Mesenchymal stem cell (in vitro differentiated cells and primary cell): ENCODE measurements at regions not wholly inside any gene's neighbourhood (a gene's known extent, or its start where the extent isn't known, plus 50 kb on each side); places are given as distances from the start of the nearest gene placed in this dataset.

Source experiments
- DNase-seq: peaks from one replicate; pipeline ENCODE4 v3.0.0-alpha.2; 2013
- H2AFZ ChIP-seq: one replicate; pipeline ENCODE4 v1.6.1; 2013; ENCODE audit warnings: low read depth, mild to moderate bottlenecking, control low read depth, inconsistent platforms, low read length, moderate library complexity
- H2AK5ac ChIP-seq: 2 replicates; pipeline ENCODE4 v1.6.1; 2013; ENCODE audit warnings: low read length, moderate library complexity, mild to moderate bottlenecking, inconsistent platforms; ENCODE audit not compliant: severe bottlenecking
- H2BK120ac ChIP-seq: one replicate; pipeline ENCODE4 v1.6.1; 2013; ENCODE audit warnings: low read depth, mild to moderate bottlenecking, inconsistent platforms, low read length, moderate library complexity
- H2BK12ac ChIP-seq, 2 experiments: one replicate each; pipeline ENCODE4 v1.6.1; 2013; ENCODE audit warnings: inconsistent platforms in 2 of 2, low read length in 2 of 2, mild to moderate bottlenecking in 2 of 2, moderate library complexity in 2 of 2, control low read depth in 1 of 2
- H2BK15ac ChIP-seq: one replicate; pipeline ENCODE4 v1.6.1; 2013; ENCODE audit warnings: mild to moderate bottlenecking, low read depth, inconsistent platforms; ENCODE audit not compliant: poor library complexity, severe bottlenecking
- H2BK5ac ChIP-seq: 2 replicates; pipeline ENCODE4 v1.6.1; 2013; ENCODE audit warnings: low read depth, mild to moderate bottlenecking, low read length, control low read depth, inconsistent platforms; ENCODE audit not compliant: poor library complexity, severe bottlenecking
- H3K14ac ChIP-seq, 2 experiments: one replicate each; pipeline ENCODE4 v1.6.1; 2013; ENCODE audit warnings: inconsistent platforms in 2 of 2, low read length in 2 of 2, control low read depth in 1 of 2, mild to moderate bottlenecking in 1 of 2, moderate library complexity in 1 of 2
- H3K18ac ChIP-seq, 2 experiments: one replicate each; pipeline ENCODE4 v1.6.1; 2013; ENCODE audit warnings: inconsistent platforms in 2 of 2, low read length in 2 of 2, control low read depth in 1 of 2, low read depth in 1 of 2, mild to moderate bottlenecking in 1 of 2
- H3K23ac ChIP-seq, 2 experiments: one replicate each; pipeline ENCODE4 v1.6.1; 2013; ENCODE audit warnings: inconsistent platforms in 2 of 2, low read length in 2 of 2, mild to moderate bottlenecking in 2 of 2, moderate library complexity in 2 of 2, control low read depth in 1 of 2
- H3K27ac ChIP-seq: 2 replicates; pipeline ENCODE4 v1.5.1; 2013; ENCODE audit warnings: mild to moderate bottlenecking, moderate library complexity, low read length, control low read depth, inconsistent platforms; ENCODE audit not compliant: poor library complexity, severe bottlenecking
- H3K27me3 ChIP-seq, 2 experiments: 2 replicates each; pipeline versions ENCODE4 v1.6.1 to v1.7.0; 2013; ENCODE audit warnings: low read length in 2 of 2, mild to moderate bottlenecking in 2 of 2, moderate library complexity in 2 of 2, control low read depth in 1 of 2, inconsistent platforms in 1 of 2; ENCODE audit not compliant: control insufficient read depth in 1 of 2, insufficient read depth in 1 of 2
- H3K36me3 ChIP-seq, 2 experiments: 2 replicates each; pipeline versions ENCODE4 v1.6.1 to v1.7.0; 2013; ENCODE audit warnings: low read length in 2 of 2, control low read depth in 1 of 2, inconsistent platforms in 1 of 2, low read depth in 1 of 2, mild to moderate bottlenecking in 1 of 2; ENCODE audit not compliant: insufficient read depth in 2 of 2, control insufficient read depth in 1 of 2
- H3K4ac ChIP-seq, 2 experiments: one replicate each; pipeline ENCODE4 v1.6.1; 2013; ENCODE audit warnings: inconsistent platforms in 2 of 2, low read length in 2 of 2, mild to moderate bottlenecking in 2 of 2, moderate library complexity in 2 of 2, control low read depth in 1 of 2, low read depth in 1 of 2
- H3K4me1 ChIP-seq: 2 replicates; pipeline ENCODE4 v1.6.1; 2013; ENCODE audit warnings: low read depth, low read length, control low read depth; ENCODE audit not compliant: control insufficient read depth, insufficient read depth
- H3K4me2 ChIP-seq: 2 replicates; pipeline ENCODE4 v1.6.1; 2013; ENCODE audit warnings: low read length, mild to moderate bottlenecking, inconsistent platforms; ENCODE audit not compliant: poor library complexity, severe bottlenecking
- H3K4me3 ChIP-seq, 2 experiments: 2 replicates each; pipeline versions ENCODE4 v1.5.1 to v1.7.0; 2013; ENCODE audit warnings: low read length in 2 of 2, mild to moderate bottlenecking in 2 of 2, control low read depth in 1 of 2, low read depth in 1 of 2; ENCODE audit not compliant: insufficient read depth in 1 of 2
- H3K79me1 ChIP-seq: replicated peaks from 2 replicates; pipeline ENCODE4 v1.6.1; 2013; ENCODE audit warnings: mild to moderate bottlenecking, control low read depth, low read length, inconsistent platforms; ENCODE audit not compliant: poor library complexity, severe bottlenecking
- H3K9ac ChIP-seq: 2 replicates; pipeline ENCODE4 v1.7.0; 2013; ENCODE audit warnings: mild to moderate bottlenecking, low read length, moderate library complexity
- H3K9me3 ChIP-seq: 2 replicates; pipeline ENCODE4 v1.7.0; 2013; ENCODE audit warnings: mild to moderate bottlenecking, low read length; ENCODE audit not compliant: control insufficient read depth
- H4K8ac ChIP-seq: one replicate; pipeline ENCODE4 v1.6.1; 2013; ENCODE audit warnings: inconsistent platforms, mild to moderate bottlenecking, low read length, moderate library complexity
- H4K91ac ChIP-seq: one replicate; pipeline ENCODE4 v1.6.1; 2013; ENCODE audit warnings: mild to moderate bottlenecking, low read length, inconsistent platforms
- WGBS: methylation state at CpG from one replicate; pipeline ENCODE4 v1.1.7; 2013; ENCODE audit warnings: mixed read lengths; 5-methylcytosine and 5-hydroxymethylcytosine counted together

DNA sequence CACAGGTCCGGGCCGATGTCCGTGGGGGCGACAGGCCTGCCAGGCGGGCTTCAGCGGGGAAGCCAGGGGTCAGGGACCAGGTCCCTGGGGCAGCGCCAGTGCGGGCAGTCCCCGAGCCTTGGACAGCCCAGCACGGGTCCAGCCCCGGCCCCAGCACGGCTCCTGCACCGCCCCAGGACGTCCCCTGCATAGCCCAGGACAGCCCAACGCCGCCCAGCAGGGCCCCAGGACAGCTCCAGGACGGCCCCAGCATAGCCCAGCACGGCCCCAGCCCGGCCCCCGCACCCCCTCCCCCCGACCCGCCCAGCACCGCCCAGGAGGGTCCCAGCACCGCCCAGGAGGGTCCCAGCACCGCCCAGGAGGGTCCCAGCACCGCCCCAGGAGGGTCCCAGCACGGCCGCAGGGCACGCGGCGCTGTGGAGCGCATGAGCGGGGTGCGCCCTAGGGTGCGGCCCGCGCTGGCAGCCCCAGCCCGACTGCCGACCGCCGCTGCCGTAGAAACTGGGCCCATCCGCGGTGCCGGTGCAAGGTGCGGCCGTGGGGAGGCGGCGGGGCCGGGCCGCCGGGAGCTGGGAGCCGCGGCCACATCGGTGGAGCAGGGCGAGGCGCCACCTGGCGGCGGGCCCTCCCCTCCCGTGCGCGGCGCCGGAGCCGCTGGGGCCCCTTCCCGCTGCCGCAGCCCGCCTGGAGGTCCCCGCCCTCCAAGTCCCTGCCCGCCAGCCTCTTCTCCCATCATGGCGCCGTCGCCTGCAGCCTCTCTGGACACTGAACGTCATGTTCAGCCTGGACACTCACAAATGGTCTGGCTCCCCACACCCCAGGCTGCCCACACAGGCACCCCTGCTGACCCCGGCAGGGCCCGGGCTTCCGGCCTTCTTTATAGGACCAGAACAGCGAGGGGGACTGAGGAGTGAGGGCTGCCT, 106.8 kb upstream of the NKX1-1 start:
- peak overlapping the region; percentile 82 for H3K4me2 ChIP-seq
- 19% methylated on average over 56 of the region's 78 CpGs for WGBS
- H3K9ac ChIP-seq: no peak overlapping the region
- no peak overlapping the region for H2BK5ac ChIP-seq
- DNase-seq: peak; percentile 6
- H2BK12ac ChIP-seq: no peak overlapping the region
- no peaks in the 10 kb centered on the region for H3K79me1 ChIP-seq
- H3K14ac ChIP-seq: no peak overlapping the region
- H4K8ac ChIP-seq: peak overlapping the region; percentile 21
- H3K27me3 ChIP-seq: peaks cover 34 to 84% of the 10 kb centered on the region in 2 experiments
- no peak overlapping the region for H3K4ac ChIP-seq
- H2AFZ ChIP-seq: peak overlapping the region; percentile 44
- peaks cover 8% of the 10 kb centered on the region for H3K4me1 ChIP-seq
- H2BK15ac ChIP-seq: no peak overlapping the region
- H3K18ac ChIP-seq: no peak overlapping the region
- no peak overlapping the region for H2BK120ac ChIP-seq
- no peak overlapping the region for H4K91ac ChIP-seq
- H3K4me3 ChIP-seq: peak overlapping the region in 1 of 2 experiments; percentile 31
- H2AK5ac ChIP-seq: no peak overlapping the region
- H3K27ac ChIP-seq: no peak overlapping the region
- H3K23ac ChIP-seq: no peak overlapping the region
- no peaks in the 10 kb centered on the region for H3K36me3 ChIP-seq
- peaks cover 8% of the 10 kb centered on the region for H3K9me3 ChIP-seq

DNA sequence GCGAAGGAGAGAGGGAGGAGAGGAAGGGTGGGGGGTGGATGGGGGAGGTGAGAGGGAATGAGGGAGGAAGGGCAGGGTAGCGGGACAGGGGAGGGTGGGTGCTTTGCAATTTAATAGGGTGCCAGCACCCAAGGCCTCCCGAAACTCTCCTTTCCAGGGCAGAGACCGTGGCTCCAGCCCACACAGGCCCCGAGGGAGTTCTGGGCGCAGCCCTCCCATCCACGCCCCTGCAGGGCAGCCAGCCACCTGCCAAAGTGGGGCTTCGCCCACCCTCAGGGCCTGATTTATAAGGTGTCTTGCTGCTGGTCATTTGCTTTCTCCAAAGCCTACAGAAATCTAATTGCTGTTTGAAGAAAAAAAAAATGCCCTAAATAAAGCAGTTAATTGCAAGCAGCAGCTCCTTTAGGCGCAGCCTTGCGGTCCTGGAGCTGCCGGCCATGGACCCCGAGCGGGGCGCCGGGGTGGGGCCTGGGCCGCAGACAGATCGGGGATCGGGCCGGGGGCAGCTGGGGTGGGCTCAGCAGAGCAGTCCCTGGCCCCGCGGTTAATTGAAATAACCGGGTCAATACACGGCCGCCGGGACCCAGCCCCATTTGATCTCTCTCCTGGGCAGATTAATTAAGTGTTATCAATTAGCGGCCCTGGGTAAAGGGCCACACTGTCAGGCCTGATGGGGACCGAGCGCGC, 106.0 kb upstream of the NKX1-1 start:
- Histone ChIP-seq H3K23ac (no peak overlapping the region), H3K4me1 (peaks cover 8% of the 10 kb centered on the region), H3K36me3 (no peaks in the 10 kb centered on the region)

GRCh38 chr4:1511441-1512041, 105.3 kb upstream of the NKX1-1 start:
- no peak overlapping the region for H2BK15ac ChIP-seq
- no peak overlapping the region for H2BK12ac ChIP-seq
- DNase-seq: peak; percentile 15
- H3K79me1 ChIP-seq: no peaks in the 10 kb centered on the region
- no peak overlapping the region for H3K9ac ChIP-seq
- H4K91ac ChIP-seq: no peak overlapping the region
- no peak overlapping the region for H2BK120ac ChIP-seq
- peaks cover 39 to 84% of the 10 kb centered on the region in 2 experiments for H3K27me3 ChIP-seq
- H3K4me3 ChIP-seq: no peak overlapping the region
- no peak overlapping the region for H2AK5ac ChIP-seq
- H3K27ac ChIP-seq: no peak overlapping the region
- 89% methylated on average over 22 of the region's 22 CpGs for WGBS
- H3K4ac ChIP-seq: no peak overlapping the region
- H3K4me1 ChIP-seq: peaks cover 8% of the 10 kb centered on the region
- peaks cover 8% of the 10 kb centered on the region for H3K9me3 ChIP-seq
- no peak overlapping the region for H3K23ac ChIP-seq
- no peak overlapping the region for H3K14ac ChIP-seq
- no peaks in the 10 kb centered on the region for H3K36me3 ChIP-seq
- H2AFZ ChIP-seq: no peak overlapping the region
- H3K18ac ChIP-seq: no peak overlapping the region
- H2BK5ac ChIP-seq: no peak overlapping the region
- no peak overlapping the region for H3K4me2 ChIP-seq
- H4K8ac ChIP-seq: no peak overlapping the region

More for the DNA sequence above, 106.0 kb upstream of the NKX1-1 start:
- H3K27me3 ChIP-seq: peaks cover 40 to 84% of the 10 kb centered on the region in 2 experiments
- H4K91ac ChIP-seq: no peak overlapping the region
- H3K18ac ChIP-seq: no peak overlapping the region
- no peak overlapping the region for H3K9ac ChIP-seq
- no peak overlapping the region for H3K4ac ChIP-seq
- no peak overlapping the region for H3K27ac ChIP-seq
- no peak overlapping the region for H4K8ac ChIP-seq
- no peak overlapping the region for H3K4me3 ChIP-seq
- H3K9me3 ChIP-seq: peaks cover 8% of the 10 kb centered on the region
- no peak overlapping the region for H2AK5ac ChIP-seq
- no peak overlapping the region for H2BK12ac ChIP-seq
- H2BK5ac ChIP-seq: no peak overlapping the region
- no peak overlapping the region for H2AFZ ChIP-seq
- DNase-seq: no peak
- H3K79me1 ChIP-seq: no peaks in the 10 kb centered on the region
- no peak overlapping the region for H2BK15ac ChIP-seq
- no peak overlapping the region for H3K14ac ChIP-seq
- no peak overlapping the region for H2BK120ac ChIP-seq
- WGBS: 96% methylated on average over 29 of the region's 29 CpGs
- no peak overlapping the region for H3K4me2 ChIP-seq

DNA sequence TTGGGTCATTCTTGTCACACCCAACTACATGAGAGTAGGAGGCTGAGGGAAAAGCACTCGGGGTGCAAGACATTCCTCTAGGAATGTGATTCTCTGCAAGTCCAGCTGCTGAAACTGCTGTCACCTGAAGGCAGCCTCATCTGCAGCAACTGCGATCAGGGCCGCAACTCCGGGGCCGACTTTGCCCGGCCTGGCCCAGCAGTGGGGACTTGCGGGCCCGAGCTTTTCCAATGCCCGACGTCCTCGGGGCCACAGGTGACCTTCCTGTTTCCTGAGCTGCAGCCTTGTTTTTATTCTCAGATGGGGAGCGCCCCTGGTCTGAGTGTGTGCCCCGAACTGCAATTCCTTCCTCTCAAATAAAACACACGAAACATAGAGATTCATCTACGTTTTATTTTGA, 104.7 kb upstream of the NKX1-1 start:
- H2AK5ac ChIP-seq: no peak overlapping the region
- H3K9me3 ChIP-seq: peaks cover 8% of the 10 kb centered on the region
- H3K4me3 ChIP-seq: no peak overlapping the region
- H3K9ac ChIP-seq: no peak overlapping the region
- H3K36me3 ChIP-seq: no peaks in the 10 kb centered on the region
- H2AFZ ChIP-seq: no peak overlapping the region
- no peak overlapping the region for H3K27ac ChIP-seq
- DNase-seq: no peak
- no peak overlapping the region for H2BK15ac ChIP-seq
- H4K91ac ChIP-seq: no peak overlapping the region
- no peak overlapping the region for H3K4ac ChIP-seq
- no peak overlapping the region for H2BK5ac ChIP-seq
- peaks cover 8% of the 10 kb centered on the region for H3K4me1 ChIP-seq
- H3K27me3 ChIP-seq: peaks cover 37 to 84% of the 10 kb centered on the region in 2 experiments
- no peaks in the 10 kb centered on the region for H3K79me1 ChIP-seq
- H4K8ac ChIP-seq: no peak overlapping the region
- H3K4me2 ChIP-seq: no peak overlapping the region
- no peak overlapping the region for H2BK120ac ChIP-seq
- no peak overlapping the region for H2BK12ac ChIP-seq
- H3K18ac ChIP-seq: no peak overlapping the region
- 94% methylated on average over 15 of the region's 15 CpGs for WGBS
- no peak overlapping the region for H3K14ac ChIP-seq
- no peak overlapping the region for H3K23ac ChIP-seq
